Uterus (tissue), 2 donors: ENCODE measurements at regions not wholly inside any gene's neighbourhood (a gene's known extent, or its start where the extent isn't known, plus 50 kb on each side); places are given as distances from the start of the nearest gene placed in this dataset.

Experiments used
- POLR2A ChIP-seq, 2 donors: fragments of 450-650 bp; IDR thresholded peaks; one replicate each; pipeline ENCODE4 v1.6.1; 2016; ENCODE audit warnings: antibody characterized with exemption in 2 of 2, mild to moderate bottlenecking in 1 of 2, moderate library complexity in 1 of 2
- TF ChIP-seq, protein P1 (sequence below), 4 experiments: fragments of 200-600 bp in 2 of 4; fragments of 450-650 bp in 2 of 4; sonication (generic) in 2 of 4; IDR thresholded peaks; one replicate each; pipeline ENCODE4 v1.5.1; 2016 to 2019; ENCODE audit warnings: antibody characterized with exemption in 4 of 4, mild to moderate bottlenecking in 2 of 4, moderate library complexity in 1 of 4

DNA sequence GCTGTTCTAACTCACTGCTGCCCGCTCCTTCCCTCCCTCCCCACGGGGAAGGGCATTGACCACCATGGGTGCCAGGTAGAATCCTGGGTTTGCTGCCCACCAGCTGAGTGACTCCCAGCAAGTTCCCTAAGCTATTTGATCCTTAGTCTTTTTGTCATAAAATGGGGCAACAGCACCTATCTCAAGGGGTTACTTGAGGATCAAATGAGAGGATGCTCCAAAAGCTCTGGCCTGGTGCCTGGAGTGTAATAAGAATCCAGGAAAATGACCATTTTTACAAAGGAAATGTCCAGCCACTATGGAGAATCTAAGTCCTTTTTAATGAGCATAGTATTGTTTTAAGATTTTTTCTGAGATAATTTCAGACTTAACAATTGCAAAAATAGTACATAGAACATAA is 61.4 kb upstream of the CMKLR1 start:
- TF ChIP-seq, protein P1, sequence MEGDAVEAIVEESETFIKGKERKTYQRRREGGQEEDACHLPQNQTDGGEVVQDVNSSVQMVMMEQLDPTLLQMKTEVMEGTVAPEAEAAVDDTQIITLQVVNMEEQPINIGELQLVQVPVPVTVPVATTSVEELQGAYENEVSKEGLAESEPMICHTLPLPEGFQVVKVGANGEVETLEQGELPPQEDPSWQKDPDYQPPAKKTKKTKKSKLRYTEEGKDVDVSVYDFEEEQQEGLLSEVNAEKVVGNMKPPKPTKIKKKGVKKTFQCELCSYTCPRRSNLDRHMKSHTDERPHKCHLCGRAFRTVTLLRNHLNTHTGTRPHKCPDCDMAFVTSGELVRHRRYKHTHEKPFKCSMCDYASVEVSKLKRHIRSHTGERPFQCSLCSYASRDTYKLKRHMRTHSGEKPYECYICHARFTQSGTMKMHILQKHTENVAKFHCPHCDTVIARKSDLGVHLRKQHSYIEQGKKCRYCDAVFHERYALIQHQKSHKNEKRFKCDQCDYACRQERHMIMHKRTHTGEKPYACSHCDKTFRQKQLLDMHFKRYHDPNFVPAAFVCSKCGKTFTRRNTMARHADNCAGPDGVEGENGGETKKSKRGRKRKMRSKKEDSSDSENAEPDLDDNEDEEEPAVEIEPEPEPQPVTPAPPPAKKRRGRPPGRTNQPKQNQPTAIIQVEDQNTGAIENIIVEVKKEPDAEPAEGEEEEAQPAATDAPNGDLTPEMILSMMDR (IDR thresholded peaks at IDR 0.05) = no peak
- no peak for TF ChIP-seq POLR2A (IDR thresholded peaks at IDR 0.05)
